ENCODE measurements at regions not wholly inside any gene's neighbourhood (a gene's known extent, or its start where the extent isn't known, plus 50 kb on each side); places are given as distances from the start of the nearest gene placed in this dataset.

DNA sequence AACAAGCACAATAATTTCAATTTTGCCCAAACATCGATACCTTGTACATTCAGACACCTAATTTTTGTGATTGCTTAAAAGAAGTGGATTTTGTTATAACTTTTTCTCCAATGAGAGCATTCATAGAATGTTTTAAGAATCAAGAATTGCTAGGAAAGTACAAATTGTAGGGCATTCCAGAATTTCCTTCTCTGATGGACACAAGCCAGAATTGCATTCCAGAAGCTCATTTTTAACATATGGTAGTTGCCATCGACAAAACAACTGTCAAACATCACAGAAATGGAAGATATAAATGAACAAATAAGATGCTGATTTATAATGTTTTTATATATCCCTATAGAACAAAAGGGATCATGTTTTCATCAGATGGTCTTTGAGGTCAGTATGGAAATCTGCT is 258.4 kb upstream of the NPVF start:
- DNase-seq (ENCODE audit: low spot score in 2 of 2, unreplicated experiment in 2 of 2) = no peak
- H3K27ac Mint-ChIP-seq = peak overlapping the region; percentile 10
- no peaks in the 10 kb centered on the region for H3K27me3 Mint-ChIP-seq (ENCODE audit: low read depth)
- peaks cover 41% of the 10 kb centered on the region for H3K4me1 Mint-ChIP-seq
- H3K9me3 Mint-ChIP-seq = peaks cover 5% of the 10 kb centered on the region
- H3K4me3 Mint-ChIP-seq = no peak overlapping the region
- TF ChIP-seq, protein P1, sequence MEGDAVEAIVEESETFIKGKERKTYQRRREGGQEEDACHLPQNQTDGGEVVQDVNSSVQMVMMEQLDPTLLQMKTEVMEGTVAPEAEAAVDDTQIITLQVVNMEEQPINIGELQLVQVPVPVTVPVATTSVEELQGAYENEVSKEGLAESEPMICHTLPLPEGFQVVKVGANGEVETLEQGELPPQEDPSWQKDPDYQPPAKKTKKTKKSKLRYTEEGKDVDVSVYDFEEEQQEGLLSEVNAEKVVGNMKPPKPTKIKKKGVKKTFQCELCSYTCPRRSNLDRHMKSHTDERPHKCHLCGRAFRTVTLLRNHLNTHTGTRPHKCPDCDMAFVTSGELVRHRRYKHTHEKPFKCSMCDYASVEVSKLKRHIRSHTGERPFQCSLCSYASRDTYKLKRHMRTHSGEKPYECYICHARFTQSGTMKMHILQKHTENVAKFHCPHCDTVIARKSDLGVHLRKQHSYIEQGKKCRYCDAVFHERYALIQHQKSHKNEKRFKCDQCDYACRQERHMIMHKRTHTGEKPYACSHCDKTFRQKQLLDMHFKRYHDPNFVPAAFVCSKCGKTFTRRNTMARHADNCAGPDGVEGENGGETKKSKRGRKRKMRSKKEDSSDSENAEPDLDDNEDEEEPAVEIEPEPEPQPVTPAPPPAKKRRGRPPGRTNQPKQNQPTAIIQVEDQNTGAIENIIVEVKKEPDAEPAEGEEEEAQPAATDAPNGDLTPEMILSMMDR (IDR thresholded peaks at IDR 0.05; ENCODE audit: unreplicated experiment) = no peak
- H3K36me3 Mint-ChIP-seq = no peaks in the 10 kb centered on the region

DNA sequence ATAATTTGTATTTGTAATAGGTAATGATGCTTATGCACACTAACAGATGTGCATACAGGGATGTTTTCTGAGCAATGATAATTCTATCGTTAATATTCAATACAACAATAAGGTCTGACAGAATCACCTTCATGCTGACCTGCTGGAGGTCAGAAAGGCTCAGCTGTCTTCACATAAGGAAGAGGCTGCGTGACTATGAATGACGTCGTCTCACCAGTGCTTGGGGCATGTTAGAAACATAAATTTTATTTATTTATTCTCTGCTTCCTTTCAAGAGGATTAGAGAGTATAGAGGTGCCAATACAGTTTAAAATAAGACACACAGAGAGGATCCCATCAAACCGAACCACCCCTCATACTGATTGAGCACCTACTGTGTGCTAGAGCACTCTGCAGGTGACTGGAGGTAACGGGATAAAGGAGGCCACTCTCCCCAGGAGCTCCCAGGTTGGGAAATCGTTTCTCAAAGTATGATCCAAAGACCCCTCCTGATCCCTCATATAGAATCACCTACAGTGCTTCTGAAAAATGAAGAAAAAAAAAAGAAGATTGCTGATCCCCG is 265.6 kb upstream of the NPVF start:
- Mint-ChIP-seq H3K36me3 (no peaks in the 10 kb centered on the region), H3K27me3 (ENCODE audit: low read depth) (no peaks in the 10 kb centered on the region), H3K4me1 (peaks cover 14% of the 10 kb centered on the region), H3K27ac (no peak overlapping the region), H3K4me3 (no peak overlapping the region), H3K9me3 (peaks cover under 1% of the 10 kb centered on the region)
- no peak for DNase-seq (ENCODE audit: low spot score in 2 of 2, unreplicated experiment in 2 of 2)
- TF ChIP-seq, protein P1 (IDR thresholded peaks at IDR 0.05; ENCODE audit: unreplicated experiment) = no peak

DNA sequence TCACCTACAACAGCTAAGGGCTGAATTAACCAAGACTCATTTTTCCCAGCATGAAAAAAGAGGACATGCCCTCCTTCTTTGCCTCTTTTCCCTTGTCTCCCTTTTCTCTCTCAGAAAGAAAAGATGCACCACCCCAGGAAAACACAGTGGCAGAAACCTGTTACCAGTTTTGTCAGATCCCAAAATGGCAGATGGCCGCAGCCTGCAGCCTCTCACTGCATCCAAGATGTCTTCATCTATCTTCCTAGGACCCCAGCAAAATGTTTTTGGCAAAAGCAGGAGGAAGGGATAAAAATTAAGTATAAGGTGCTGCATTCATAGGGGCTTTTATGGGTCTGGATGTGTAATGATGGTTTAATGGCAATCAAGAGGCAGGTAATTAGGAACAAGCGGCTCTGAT is 266.6 kb upstream of the NPVF start:
- H3K36me3 Mint-ChIP-seq = no peaks in the 10 kb centered on the region
- H3K9me3 Mint-ChIP-seq = no peaks in the 10 kb centered on the region
- no peak overlapping the region for H3K27ac Mint-ChIP-seq
- TF ChIP-seq, protein P1 (IDR thresholded peaks at IDR 0.05; ENCODE audit: unreplicated experiment) = no peak
- H3K4me1 Mint-ChIP-seq = peaks cover 14% of the 10 kb centered on the region
- H3K4me3 Mint-ChIP-seq = no peak overlapping the region
- DNase-seq (ENCODE audit: low spot score in 2 of 2, unreplicated experiment in 2 of 2) = no peak
- H3K27me3 Mint-ChIP-seq (ENCODE audit: low read depth) = no peaks in the 10 kb centered on the region

DNA sequence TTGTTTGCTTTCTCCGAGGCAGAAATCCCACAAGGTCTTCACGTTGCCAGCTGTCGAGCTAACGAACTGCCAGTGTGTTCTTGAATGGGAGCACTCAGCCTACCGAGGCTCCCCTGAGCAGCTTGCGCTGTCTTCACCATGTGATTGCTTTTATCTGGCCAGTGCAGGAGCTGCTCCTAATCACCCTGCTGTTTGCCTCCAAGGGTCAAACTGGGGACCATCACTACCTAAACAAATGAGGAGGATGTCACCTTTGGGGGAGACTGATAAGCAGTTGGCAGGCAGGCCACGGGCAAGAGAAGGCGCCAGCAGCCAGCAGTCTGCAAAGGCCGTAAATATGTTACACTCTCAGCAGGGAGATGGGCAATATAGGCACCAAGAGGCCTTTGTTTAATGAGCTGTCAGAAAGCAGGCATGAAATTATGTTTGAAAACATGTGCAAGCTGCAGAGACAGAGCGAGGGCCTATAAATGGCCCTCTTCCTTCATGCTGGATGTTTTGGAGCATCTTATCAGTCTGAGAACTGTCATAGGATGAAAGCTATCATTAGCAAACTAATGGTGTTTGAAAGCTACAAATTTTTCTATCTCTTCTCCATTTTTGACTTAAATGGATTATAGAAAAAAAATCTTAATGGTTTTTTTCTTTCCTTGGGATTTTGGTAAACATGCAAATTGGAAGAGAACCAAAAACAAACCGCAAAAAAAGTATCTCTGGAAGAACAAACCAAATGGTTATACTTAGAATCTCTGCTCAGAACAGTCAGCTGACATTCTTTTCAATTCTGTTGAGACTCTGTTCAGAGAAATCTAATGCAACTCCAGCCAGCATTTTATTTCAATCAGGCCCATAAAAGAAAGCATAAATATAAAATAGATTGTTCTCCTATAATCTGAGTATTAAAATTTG is 267.3 kb upstream of the NPVF start:
- DNase-seq (ENCODE audit: low spot score in 2 of 2, unreplicated experiment in 2 of 2) = no peak
- Mint-ChIP-seq H3K27me3 (ENCODE audit: low read depth) (no peaks in the 10 kb centered on the region), H3K9me3 (no peaks in the 10 kb centered on the region), H3K4me3 (no peak overlapping the region), H3K27ac (no peak overlapping the region), H3K36me3 (no peaks in the 10 kb centered on the region), H3K4me1 (peaks cover 14% of the 10 kb centered on the region)
- TF ChIP-seq, protein P1 (IDR thresholded peaks at IDR 0.05; ENCODE audit: unreplicated experiment) = no peak

- TF ChIP-seq, protein P1 (IDR thresholded peaks at IDR 0.05; ENCODE audit: unreplicated experiment) = no peak
- DNase-seq (ENCODE audit: low spot score in 2 of 2, unreplicated experiment in 2 of 2) = no peak
- H3K27ac Mint-ChIP-seq = no peak overlapping the region
- no peaks in the 10 kb centered on the region for H3K9me3 Mint-ChIP-seq
- H3K27me3 Mint-ChIP-seq (ENCODE audit: low read depth) = peaks cover 3% of the 10 kb centered on the region
- no peak overlapping the region for H3K4me3 Mint-ChIP-seq
- H3K4me1 Mint-ChIP-seq = peaks cover 15% of the 10 kb centered on the region
- no peaks in the 10 kb centered on the region for H3K36me3 Mint-ChIP-seq
Measured at GRCh38 chr7:25496476-25497368, 268.4 kb upstream of the NPVF start.

Data from mesothelial cell of epicardium (in vitro differentiated cells).